NCI-H1436 (cell line): ENCODE measurements at regions not wholly inside any gene's neighbourhood (a gene's known extent, or its start where the extent isn't known, plus 50 kb on each side); places are given as distances from the start of the nearest gene placed in this dataset.
"Not testable (repeated sequence)": the region's sequence is repeated elsewhere in the genome, so short reads cannot be mapped to it uniquely, and the experiment has no call there.

Experiments
- DNase-seq: peaks from one replicate; lab custom pipeline; 2025; lab: John Stamatoyannopoulos, UW

GRCh38 chr22:49457946-49458707 is 369.5 kb downstream of the BRD1 start:
- no peak for DNase-seq

- DNase-seq = no peak
These were observed 370.5 kb downstream of the BRD1 start for GRCh38 chr22:49457146-49457545.

GRCh38 chr22:49455595-49455994 is 372.1 kb downstream of the BRD1 start:
- DNase-seq = no peak

GRCh38 chr22:49454726-49455125 is 372.9 kb downstream of the BRD1 start:
- no peak for DNase-seq

GRCh38 chr22:49453771-49454170 is 373.9 kb downstream of the BRD1 start:
- DNase-seq = no peak

DNA sequence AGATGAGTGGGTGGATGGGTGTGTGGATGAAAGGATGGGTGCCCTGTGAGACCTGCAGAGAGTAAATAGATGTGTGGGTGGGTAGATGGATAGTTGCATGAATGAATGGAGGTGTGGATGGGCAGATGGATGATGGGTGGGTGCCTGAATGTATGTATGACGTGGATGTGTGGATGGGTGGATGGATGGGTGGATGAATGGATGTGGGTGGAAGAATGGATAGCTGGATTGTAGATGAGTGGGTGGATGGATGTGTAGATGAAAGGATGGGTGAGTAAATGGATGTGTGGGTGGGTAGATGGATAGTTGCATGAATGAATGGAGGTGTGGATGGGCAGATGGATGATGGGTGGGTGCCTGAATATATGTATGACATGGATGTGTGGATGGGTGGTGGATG is 374.7 kb downstream of the BRD1 start:
- DNase-seq = not testable (repeated sequence)

- DNase-seq = no peak
These were observed 375.2 kb downstream of the BRD1 start for GRCh38 chr22:49452362-49452946.

- no peak for DNase-seq
These were observed 376.4 kb downstream of the BRD1 start for GRCh38 chr22:49451070-49451840.

- DNase-seq = no peak
These were observed 377.2 kb downstream of the BRD1 start for GRCh38 chr22:49450498-49450897.

DNA sequence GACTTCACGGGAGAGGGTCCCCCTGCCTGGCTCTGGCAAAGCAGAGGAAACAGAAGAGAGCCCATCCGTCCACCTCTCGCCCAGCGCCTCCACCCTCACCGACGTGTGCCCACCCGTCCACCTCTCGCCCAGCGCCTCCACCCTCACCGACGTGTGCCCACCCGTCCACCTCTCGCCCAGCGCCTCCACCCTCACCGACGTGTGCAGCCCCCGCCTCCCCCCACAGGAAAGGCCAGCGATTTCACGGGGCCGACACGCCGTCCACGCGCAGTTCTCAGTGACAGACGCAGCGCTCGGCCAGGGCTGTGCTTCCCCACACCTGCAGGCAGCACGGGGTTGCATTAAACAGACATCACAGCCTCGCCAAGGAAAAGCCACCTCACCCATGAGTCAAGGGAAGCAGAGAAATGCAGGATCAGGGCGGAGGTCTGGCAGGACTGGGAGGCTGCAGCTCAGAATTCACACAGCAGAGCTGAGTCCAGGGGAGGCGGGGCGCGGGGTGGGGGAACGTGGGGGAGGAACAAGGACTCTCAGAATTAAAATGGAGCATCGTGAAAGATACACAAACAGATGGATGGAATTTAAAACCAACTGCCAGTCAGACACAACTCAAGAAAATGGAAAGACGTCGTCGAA is 377.7 kb downstream of the BRD1 start:
- DNase-seq = no peak

DNA sequence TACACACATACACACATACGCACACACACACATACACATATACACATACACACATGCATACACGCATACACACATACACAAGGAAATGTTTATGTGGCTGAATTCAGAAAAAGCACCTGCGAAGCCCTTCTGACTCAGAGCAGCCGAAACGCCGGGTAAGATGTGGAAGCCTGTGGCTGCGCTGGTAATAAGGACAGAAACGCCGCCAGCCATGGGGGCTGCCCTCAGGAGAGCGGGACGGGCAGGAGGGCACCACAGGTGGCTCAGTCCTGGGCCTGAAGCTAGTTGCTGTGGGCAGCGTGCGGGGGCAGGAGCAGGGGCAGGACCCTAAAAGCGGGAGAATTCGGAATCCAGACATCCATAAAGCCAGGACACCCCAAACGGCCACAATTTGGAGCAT is 378.3 kb downstream of the BRD1 start:
- no peak for DNase-seq

DNA sequence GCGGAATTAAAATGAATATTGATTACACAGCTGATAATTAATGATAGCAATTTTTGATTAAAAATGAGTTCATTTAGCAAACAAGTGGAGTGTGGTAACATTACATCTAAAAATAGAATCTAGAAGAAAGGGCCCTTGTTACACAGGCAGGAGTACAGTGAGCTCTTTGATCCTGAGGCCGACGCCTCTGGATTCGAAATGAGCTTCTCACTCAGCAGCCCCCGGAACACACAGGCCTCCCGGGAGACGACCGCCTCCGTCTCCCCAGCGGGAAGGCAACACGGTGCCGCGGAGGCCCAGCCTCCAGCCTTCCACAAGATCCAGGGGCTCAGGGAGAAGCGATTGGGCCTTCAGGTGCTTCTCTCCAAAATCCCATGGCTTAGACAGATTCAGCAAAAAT is 379.1 kb downstream of the BRD1 start:
- DNase-seq = no peak

DNA sequence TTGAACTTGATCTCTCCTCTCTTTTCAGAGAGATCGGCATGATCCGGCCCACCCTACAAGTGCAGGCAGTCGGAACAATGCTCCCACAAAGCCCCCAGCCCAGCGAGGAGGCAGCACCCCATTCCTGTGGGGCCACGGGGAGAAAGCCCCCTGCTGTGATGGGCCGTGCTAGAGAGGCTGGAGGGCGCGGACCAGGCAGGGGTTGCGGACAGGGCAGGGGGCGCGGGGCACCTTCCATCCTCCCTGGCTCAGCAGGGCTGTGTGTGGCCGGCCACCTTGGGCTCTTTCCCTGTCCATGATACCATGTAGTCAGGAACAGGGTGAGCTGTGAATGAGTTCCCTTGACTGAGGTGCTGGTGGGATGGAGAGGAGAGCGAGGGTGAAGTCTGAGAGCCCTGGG is 379.8 kb downstream of the BRD1 start:
- no peak for DNase-seq

- no peak for DNase-seq
These were observed 380.6 kb downstream of the BRD1 start for GRCh38 chr22:49446759-49447710.

DNA sequence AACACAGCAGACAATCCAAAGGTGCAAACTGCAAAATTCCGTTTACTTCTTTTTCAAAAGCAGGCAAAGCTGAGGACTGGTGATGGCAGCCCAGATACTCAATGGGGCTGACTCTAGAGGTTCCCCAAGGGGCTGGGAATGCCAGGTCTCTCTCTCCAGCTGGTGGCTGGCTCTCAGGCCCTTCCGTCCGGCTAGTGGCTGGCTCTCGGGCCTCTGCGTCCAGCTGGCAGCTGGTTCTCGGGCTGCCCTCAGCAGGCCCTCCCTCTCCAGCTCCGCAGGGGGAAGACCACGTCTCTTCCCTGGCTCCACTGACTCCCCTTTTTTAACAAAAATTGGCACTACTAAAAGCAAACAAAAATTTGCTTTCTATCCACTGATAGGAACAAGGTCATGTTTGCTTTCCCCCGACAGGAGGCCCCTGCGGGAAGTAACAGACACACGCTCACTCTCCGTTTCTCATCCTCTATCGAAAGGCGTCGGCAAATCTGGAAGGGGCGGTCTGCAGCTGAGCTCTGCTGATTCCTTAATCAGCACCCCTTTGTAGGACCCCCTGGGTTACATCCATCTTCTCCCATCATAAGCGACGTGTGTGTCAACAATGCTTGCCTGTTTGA is 381.4 kb downstream of the BRD1 start:
- DNase-seq = no peak

- DNase-seq = no peak
These were observed 382.9 kb downstream of the BRD1 start for GRCh38 chr22:49444781-49445180.

- no peak for DNase-seq
These were observed 386.7 kb downstream of the BRD1 start for GRCh38 chr22:49440931-49441330.

GRCh38 chr22:49439373-49439772 is 388.3 kb downstream of the BRD1 start:
- no peak for DNase-seq

DNA sequence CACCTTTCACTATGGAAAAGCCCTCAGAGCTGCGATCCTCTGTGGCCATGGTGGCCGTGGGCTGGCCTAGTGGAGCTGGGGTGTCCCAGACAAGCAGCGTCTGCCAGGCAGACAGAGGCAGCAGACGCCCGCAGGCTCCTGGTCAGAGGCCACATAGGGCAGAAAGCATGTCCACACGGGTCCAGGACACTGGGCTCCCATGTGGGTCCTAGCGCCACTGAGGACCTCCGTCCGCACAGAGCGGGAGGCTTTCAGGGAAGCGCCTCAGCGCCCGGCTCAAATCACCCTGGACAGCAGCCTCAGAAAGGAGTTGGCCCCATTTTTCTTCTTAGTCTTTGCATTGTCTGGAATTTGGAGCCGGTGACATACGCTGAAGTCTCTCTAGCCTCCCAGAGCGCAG is 389.7 kb downstream of the BRD1 start:
- DNase-seq = no peak

DNA sequence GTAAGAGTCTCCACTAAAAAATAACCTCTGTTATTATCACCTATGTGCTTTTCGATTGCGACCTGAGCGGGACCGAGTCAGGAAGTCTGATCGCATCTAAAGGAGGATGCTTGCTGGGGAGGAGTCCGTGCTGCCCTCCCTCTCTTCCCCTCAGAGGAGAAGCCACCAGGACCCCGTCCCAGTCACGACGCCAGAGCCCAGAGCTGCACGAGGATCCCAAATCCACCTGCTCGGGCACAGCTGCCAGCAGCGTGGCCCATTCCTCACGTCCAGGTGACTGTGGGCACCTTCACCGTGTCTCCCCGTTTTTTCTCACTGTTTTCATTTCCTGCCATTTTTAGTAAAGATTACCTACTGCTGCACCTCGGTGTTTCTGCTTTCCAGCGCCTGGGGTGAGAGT is 390.3 kb downstream of the BRD1 start:
- no peak for DNase-seq

DNA sequence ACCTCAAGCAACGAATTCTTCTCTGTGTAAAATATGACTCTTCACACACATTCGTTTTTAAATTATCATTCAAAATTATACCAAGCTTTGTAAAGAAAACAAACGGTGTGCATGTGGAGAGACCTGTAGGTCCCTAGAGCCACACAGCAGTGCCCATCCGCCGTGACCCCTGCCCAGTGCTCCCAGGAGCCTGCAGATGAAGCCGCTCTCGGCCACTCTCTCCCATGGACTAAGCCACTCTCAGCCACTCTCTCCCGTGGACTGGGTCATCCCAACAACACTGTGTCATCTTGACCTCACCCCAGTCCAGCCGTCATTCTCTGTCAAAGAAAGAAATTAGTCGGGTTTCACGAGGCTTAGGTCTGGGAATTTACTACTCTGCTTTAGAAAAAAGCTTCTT is 391.6 kb downstream of the BRD1 start:
- no peak for DNase-seq
